Left lung (tissue), 4 donors: ENCODE measurements at regions not wholly inside any gene's neighbourhood (a gene's known extent, or its start where the extent isn't known, plus 50 kb on each side); places are given as distances from the start of the nearest gene placed in this dataset.
A peak's percentile ranks its signal among the peaks of the same experiment; 100 is the strongest.

Experiments
- ATAC-seq: fragments of 200-7000 bp; cut with Tn5 transposase; one replicate; pipeline ENCODE4 v1.9.1; 2020; ENCODE audit warnings: moderate library complexity
- DNase-seq, 4 donors: peaks; one replicate each; pipeline ENCODE4 v3.0.0-alpha.2; 2013 to 2020
- H3K27ac ChIP-seq, 2 donors: fragments of 200-600 bp; sonication (generic) in 1 of 2; one replicate each; pipeline versions ENCODE4 v1.5.0 to v1.8.0; 2020 to 2021
- H3K27me3 ChIP-seq, 2 donors: fragments of 200-600 bp; sonication (generic) in 1 of 2; one replicate each; pipeline versions ENCODE4 v1.5.0 to v1.8.0; 2020 to 2021
- H3K36me3 ChIP-seq, 2 donors: fragments of 200-600 bp; sonication (generic) in 1 of 2; one replicate each; pipeline versions ENCODE4 v1.5.0 to v1.8.0; 2020 to 2021
- H3K4me1 ChIP-seq, 2 donors: fragments of 200-600 bp; one replicate each; pipeline ENCODE4 v1.8.0; 2021
- H3K4me3 ChIP-seq, 2 donors: fragments of 200-600 bp; sonication (generic) in 1 of 2; one replicate each; pipeline versions ENCODE4 v1.5.0 to v1.8.0; 2020 to 2021; ENCODE audit warnings: mild to moderate bottlenecking in 1 of 2
- H3K9me3 ChIP-seq, 2 donors: fragments of 200-600 bp; sonication (generic) in 1 of 2; one replicate each; pipeline versions ENCODE4 v1.5.0 to v1.8.0; 2020 to 2021
- CTCF ChIP-seq, 2 donors: fragments of 200-600 bp; sonication (generic) in 1 of 2; IDR thresholded peaks; one replicate each; pipeline versions ENCODE4 v1.5.0 to v1.8.0; 2021; ENCODE audit warnings: antibody characterized with exemption in 2 of 2
- intact Hi-C, 2 donors: fragments of 100-400 bp; cut with DNase I; formaldehyde crosslinking; loops; one replicate each; pipeline versions ENCODE4 v1.11.2 to v1.14.2; 2022
- donor health status: DM: no; HTN: yes; CAD: no.
- donor health status: DM: no; HTN: no; CAD: no.

GRCh38 chr2:47686018-47686417 is 96.9 kb upstream of the MSH6 start:
- H3K27me3 ChIP-seq, result no peaks in the 10 kb centered on the region
- H3K27ac ChIP-seq, result no peak overlapping the region
- peaks cover 0 to 6% of the 10 kb centered on the region in 2 donors for H3K9me3 ChIP-seq
- peak; percentile 19 for ATAC-seq
- intact Hi-C loops, result no loop called here
- TF ChIP-seq CTCF (IDR thresholded peaks at IDR 0.05), result no peak
- H3K4me1 ChIP-seq, result no peaks in the 10 kb centered on the region
- no peak overlapping the region for H3K4me3 ChIP-seq
- DNase-seq, result no peak
- H3K36me3 ChIP-seq, result no peaks in the 10 kb centered on the region

GRCh38 chr2:47682216-47682749 is 100.7 kb upstream of the MSH6 start:
- no peaks in the 10 kb centered on the region for H3K27me3 ChIP-seq
- H3K4me3 ChIP-seq, result no peak overlapping the region
- no peak for DNase-seq
- H3K9me3 ChIP-seq, result no peaks in the 10 kb centered on the region
- no peak overlapping the region for H3K27ac ChIP-seq
- no peak for TF ChIP-seq CTCF (IDR thresholded peaks at IDR 0.05)
- intact Hi-C loops, result no loop called here
- no peaks in the 10 kb centered on the region for H3K4me1 ChIP-seq
- H3K36me3 ChIP-seq, result no peaks in the 10 kb centered on the region
- ATAC-seq, result no peak

- TF ChIP-seq CTCF (IDR thresholded peaks at IDR 0.05), result no peak
- no peak overlapping the region for H3K4me3 ChIP-seq
- no peaks in the 10 kb centered on the region for H3K4me1 ChIP-seq
- H3K27ac ChIP-seq, result no peak overlapping the region
- no peaks in the 10 kb centered on the region for H3K9me3 ChIP-seq
- H3K36me3 ChIP-seq, result no peaks in the 10 kb centered on the region
- DNase-seq (no peak), ATAC-seq (no peak)
- intact Hi-C loops, result no loop called here
- H3K27me3 ChIP-seq, result no peaks in the 10 kb centered on the region
Measured at GRCh38 chr2:47676261-47676926, 105.6 kb upstream of the KCNK12 start.

- no peaks in the 10 kb centered on the region for H3K9me3 ChIP-seq
- H3K27me3 ChIP-seq, result no peaks in the 10 kb centered on the region
- no peak overlapping the region for H3K4me3 ChIP-seq
- no peaks in the 10 kb centered on the region for H3K4me1 ChIP-seq
- no peak for ATAC-seq
- no peak for TF ChIP-seq CTCF (IDR thresholded peaks at IDR 0.05)
- H3K27ac ChIP-seq, result no peak overlapping the region
- DNase-seq, result no peak
- intact Hi-C loops, result no loop called here
- H3K36me3 ChIP-seq, result no peaks in the 10 kb centered on the region
Measured at GRCh38 chr2:47675196-47675825, 104.5 kb upstream of the KCNK12 start.

GRCh38 chr2:47666332-47666731 is 95.5 kb upstream of the KCNK12 start:
- TF ChIP-seq CTCF (IDR thresholded peaks at IDR 0.05), result no peak
- no peaks in the 10 kb centered on the region for H3K36me3 ChIP-seq

More at GRCh38 chr2:47666332-47666731, 95.5 kb upstream of the KCNK12 start:
- DNase-seq, result no peak
- Histone ChIP-seq H3K27me3 (no peaks in the 10 kb centered on the region), H3K4me1 (no peaks in the 10 kb centered on the region), H3K4me3 (no peak overlapping the region), H3K27ac (no peak overlapping the region), H3K9me3 (no peaks in the 10 kb centered on the region)
- ATAC-seq, result no peak
- intact Hi-C loops, result no loop called here
